Testis (tissue), 2 donors: ENCODE measurements at regions not wholly inside any gene's neighbourhood (a gene's known extent, or its start where the extent isn't known, plus 50 kb on each side); places are given as distances from the start of the nearest gene placed in this dataset.

Source experiments
- DNase-seq: peaks from one replicate; pipeline ENCODE4 v3.0.0-alpha.2; 2019
- H3K27ac ChIP-seq, 2 donors: fragments of 200-600 bp; sonication (generic); one replicate each; pipeline ENCODE4 v1.5.1; 2019
- H3K27me3 ChIP-seq: fragments of 200-600 bp; sonication (generic); one replicate; pipeline ENCODE4 v1.5.1; 2019
- H3K36me3 ChIP-seq: fragments of 200-600 bp; sonication (generic); one replicate; pipeline ENCODE4 v1.5.1; 2017; ENCODE audit warnings: low read depth; ENCODE audit errors: missing control alignments
- H3K4me1 ChIP-seq: fragments of 200-600 bp; sonication (generic); one replicate; pipeline ENCODE4 v1.5.1; 2019
- H3K4me3 ChIP-seq, 2 donors: fragments of 200-600 bp; sonication (generic); one replicate each; pipeline ENCODE4 v1.5.1; 2017 to 2019
- H3K9me3 ChIP-seq: fragments of 200-600 bp; sonication (generic); one replicate; pipeline ENCODE4 v1.5.1; 2017
- POLR2A ChIP-seq: fragments of 450-650 bp; IDR thresholded peaks from one replicate; pipeline ENCODE4 v1.6.1; 2017; ENCODE audit warnings: antibody characterized with exemption, mild to moderate bottlenecking, moderate library complexity
- whole genome bisulfite sequencing, 2 donors: methylation state at CpG; one replicate each; pipeline ENCODE4 v1.1.5; 2018; 5-methylcytosine and 5-hydroxymethylcytosine counted together
- intact Hi-C: fragments of 100-400 bp; cut with DNase I; formaldehyde crosslinking; loops from one replicate; pipeline ENCODE4 v1.15.1; 2023; ENCODE audit warnings: low total_unique reads
- TF ChIP-seq, protein P1 (sequence below), 3 experiments: fragments of 450-650 bp in 2 of 3; fragments of 200-600 bp in 1 of 3; sonication (generic) in 1 of 3; IDR thresholded peaks; one replicate each; pipeline ENCODE4 v1.5.1; 2016 to 2019; ENCODE audit warnings: antibody characterized with exemption in 3 of 3, mild to moderate bottlenecking in 2 of 3, moderate library complexity in 1 of 3

DNA sequence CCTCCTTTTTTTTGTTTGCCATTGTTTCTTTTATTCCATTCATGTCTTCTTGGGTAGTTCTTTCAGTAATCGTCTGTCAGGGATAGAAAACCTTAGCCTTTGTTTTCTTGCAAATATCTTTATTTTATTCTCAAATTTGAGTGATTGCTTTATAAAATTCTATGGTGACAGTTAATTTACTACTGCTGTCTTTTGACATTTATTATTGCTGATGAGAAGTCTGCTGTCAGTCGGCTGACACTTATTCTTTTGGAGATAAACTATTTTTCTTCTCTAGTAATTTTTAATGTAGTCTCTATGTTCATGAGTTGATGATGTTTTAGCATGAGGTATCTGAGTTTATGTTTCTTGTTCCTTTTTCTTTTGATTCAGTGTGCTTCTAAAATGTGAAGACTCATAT lies 983.8 kb downstream of the TTLL7 start:
- no peak for DNase-seq
- intact Hi-C loops: no loop called here
- H3K4me3 ChIP-seq: no peak overlapping the region
- WGBS, 2 donors: 85 to 95% methylated on average over 2 of the region's 2 CpGs
- TF ChIP-seq POLR2A: no peak
- TF ChIP-seq, protein P1, sequence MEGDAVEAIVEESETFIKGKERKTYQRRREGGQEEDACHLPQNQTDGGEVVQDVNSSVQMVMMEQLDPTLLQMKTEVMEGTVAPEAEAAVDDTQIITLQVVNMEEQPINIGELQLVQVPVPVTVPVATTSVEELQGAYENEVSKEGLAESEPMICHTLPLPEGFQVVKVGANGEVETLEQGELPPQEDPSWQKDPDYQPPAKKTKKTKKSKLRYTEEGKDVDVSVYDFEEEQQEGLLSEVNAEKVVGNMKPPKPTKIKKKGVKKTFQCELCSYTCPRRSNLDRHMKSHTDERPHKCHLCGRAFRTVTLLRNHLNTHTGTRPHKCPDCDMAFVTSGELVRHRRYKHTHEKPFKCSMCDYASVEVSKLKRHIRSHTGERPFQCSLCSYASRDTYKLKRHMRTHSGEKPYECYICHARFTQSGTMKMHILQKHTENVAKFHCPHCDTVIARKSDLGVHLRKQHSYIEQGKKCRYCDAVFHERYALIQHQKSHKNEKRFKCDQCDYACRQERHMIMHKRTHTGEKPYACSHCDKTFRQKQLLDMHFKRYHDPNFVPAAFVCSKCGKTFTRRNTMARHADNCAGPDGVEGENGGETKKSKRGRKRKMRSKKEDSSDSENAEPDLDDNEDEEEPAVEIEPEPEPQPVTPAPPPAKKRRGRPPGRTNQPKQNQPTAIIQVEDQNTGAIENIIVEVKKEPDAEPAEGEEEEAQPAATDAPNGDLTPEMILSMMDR (IDR thresholded peaks at IDR 0.05): no peak
- no peaks in the 10 kb centered on the region for H3K9me3 ChIP-seq
- H3K27me3 ChIP-seq: no peaks in the 10 kb centered on the region
- H3K4me1 ChIP-seq: no peaks in the 10 kb centered on the region
- H3K36me3 ChIP-seq: no peaks in the 10 kb centered on the region
- no peak overlapping the region for H3K27ac ChIP-seq

DNA sequence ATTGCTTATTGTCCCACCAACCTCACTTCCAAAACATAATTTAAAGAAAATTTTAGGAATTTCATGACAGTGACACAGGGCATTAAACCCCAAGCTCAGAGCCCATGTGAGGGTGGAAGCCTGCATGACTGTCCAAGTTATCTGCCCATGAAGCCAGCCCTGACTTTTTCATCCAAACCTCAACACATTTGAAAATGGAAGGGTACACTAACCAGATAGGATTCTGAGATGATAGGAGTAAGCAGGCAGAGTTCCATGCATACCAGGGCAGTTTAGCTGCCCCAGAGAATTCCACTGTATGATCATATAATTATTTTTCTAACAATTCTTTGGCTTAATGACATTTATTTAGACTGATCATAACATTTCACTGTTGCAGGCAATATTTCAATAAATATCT lies 986.0 kb downstream of the TTLL7 start:
- Histone ChIP-seq H3K27me3 (no peaks in the 10 kb centered on the region), H3K4me1 (no peaks in the 10 kb centered on the region), H3K9me3 (no peaks in the 10 kb centered on the region), H3K4me3 (no peak overlapping the region), H3K27ac (no peak overlapping the region), H3K36me3 (no peaks in the 10 kb centered on the region)
- no peak for DNase-seq
- intact Hi-C loops: no loop called here
- TF ChIP-seq POLR2A: no peak
- TF ChIP-seq, protein P1 (IDR thresholded peaks at IDR 0.05): no peak

DNA sequence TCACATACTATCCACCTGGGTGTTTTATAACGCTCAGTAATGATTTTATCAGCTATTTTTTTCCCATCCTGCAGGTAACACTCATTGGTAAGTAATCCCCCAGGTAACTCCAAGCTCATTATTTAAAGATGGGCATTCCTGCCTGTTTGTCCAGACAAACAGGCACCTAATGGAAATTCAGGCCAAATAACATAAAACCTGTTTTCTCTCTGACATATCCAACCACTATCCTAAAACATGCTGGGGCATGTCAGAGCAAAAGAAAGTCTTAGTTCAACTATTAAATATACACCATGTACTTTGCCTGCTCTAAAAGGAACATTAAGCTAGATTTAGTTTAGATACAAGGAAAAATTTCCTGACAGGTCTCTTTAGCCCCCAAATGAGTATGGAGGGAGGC lies 987.7 kb downstream of the TTLL7 start:
- TF ChIP-seq, protein P1 (IDR thresholded peaks at IDR 0.05): no peak
- no peak for TF ChIP-seq POLR2A
- H3K27ac ChIP-seq: no peak overlapping the region
- H3K9me3 ChIP-seq: no peaks in the 10 kb centered on the region
- WGBS, 2 donors: 86 to 100% methylated on average over 1 of the region's 1 CpG
- H3K36me3 ChIP-seq: no peaks in the 10 kb centered on the region
- no peaks in the 10 kb centered on the region for H3K4me1 ChIP-seq
- H3K4me3 ChIP-seq: no peak overlapping the region
- no peak for DNase-seq
- intact Hi-C loops: no loop called here
- no peaks in the 10 kb centered on the region for H3K27me3 ChIP-seq

DNA sequence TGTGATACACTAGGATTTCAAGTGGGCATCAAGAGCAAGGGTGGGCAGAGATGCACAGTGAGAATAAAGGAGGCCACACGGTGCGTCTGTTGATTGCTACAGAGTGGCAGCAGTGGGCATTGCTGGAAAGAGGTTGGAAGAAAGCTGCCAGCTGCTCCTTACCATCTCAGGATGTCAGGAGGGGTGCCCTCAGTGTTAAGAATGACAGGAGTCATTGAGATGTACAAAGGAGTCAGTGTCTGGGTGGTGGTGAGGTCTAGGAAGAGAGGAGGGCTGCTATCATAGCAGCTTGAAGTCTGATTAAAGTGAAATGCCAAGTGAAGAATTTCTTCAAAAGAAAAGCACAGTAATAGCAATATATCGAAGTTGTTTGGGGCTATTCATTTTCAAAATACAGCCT lies 992.7 kb downstream of the TTLL7 start:
- TF ChIP-seq POLR2A: no peak
- TF ChIP-seq, protein P1 (IDR thresholded peaks at IDR 0.05): no peak
- intact Hi-C loops: no loop called here
- H3K27me3 ChIP-seq: no peaks in the 10 kb centered on the region
- H3K36me3 ChIP-seq: no peaks in the 10 kb centered on the region
- no peak for DNase-seq
- no peak overlapping the region for H3K4me3 ChIP-seq
- WGBS, 2 donors: 70 to 93% methylated on average over 3 of the region's 3 CpGs
- no peak overlapping the region for H3K27ac ChIP-seq
- H3K9me3 ChIP-seq: no peaks in the 10 kb centered on the region
- no peaks in the 10 kb centered on the region for H3K4me1 ChIP-seq

DNA sequence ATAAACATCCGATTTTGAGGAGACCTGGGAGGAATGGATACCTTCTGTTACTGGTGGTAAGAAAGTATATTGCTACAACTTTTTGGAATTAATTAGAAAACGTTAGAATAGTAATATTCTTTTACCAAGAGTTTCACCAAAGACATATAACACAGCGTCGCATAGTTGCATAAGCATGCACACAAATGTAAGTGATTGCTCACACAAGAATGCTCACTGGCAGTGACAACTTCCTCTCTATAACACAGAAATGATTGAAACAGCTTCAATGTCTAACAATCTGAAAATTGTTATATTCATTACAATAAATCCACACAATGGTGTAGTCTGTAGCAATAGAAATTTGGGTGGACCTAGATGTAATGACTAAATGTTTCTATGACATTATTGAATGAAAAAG lies 998.6 kb downstream of the TTLL7 start:
- H3K4me1 ChIP-seq: no peaks in the 10 kb centered on the region
- H3K27ac ChIP-seq: no peak overlapping the region
- TF ChIP-seq POLR2A: no peak
- no peaks in the 10 kb centered on the region for H3K36me3 ChIP-seq
- H3K4me3 ChIP-seq: no peak overlapping the region
- DNase-seq: no peak
- no peaks in the 10 kb centered on the region for H3K9me3 ChIP-seq
- intact Hi-C loops: no loop called here
- WGBS, 2 donors: 88 to 92% methylated on average over 4 of the region's 4 CpGs
- H3K27me3 ChIP-seq: no peaks in the 10 kb centered on the region
